ENCODE measurements at regions not wholly inside any gene's neighbourhood (a gene's known extent, or its start where the extent isn't known, plus 50 kb on each side); places are given as distances from the start of the nearest gene placed in this dataset.
"Not testable (repeated sequence)": the region's sequence is repeated elsewhere in the genome, so short reads cannot be mapped to it uniquely, and the experiment has no call there.

GRCh38 chr9:63333083-63333482, 1951.9 kb downstream of the FOXD4L5 start:
- H3K36me3 Mint-ChIP-seq (ENCODE audit: low read depth); H3K4me3 Mint-ChIP-seq; H3K4me1 Mint-ChIP-seq (ENCODE audit: low read depth); intact Hi-C loops (cut with micrococcal nuclease); H3K9me3 Mint-ChIP-seq; DNase-seq (ENCODE audit: low spot score); H3K27ac Mint-ChIP-seq; H3K27me3 Mint-ChIP-seq (ENCODE audit: insufficient read depth): not testable (repeated sequence)

- H3K27ac Mint-ChIP-seq; H3K36me3 Mint-ChIP-seq (ENCODE audit: low read depth); H3K4me3 Mint-ChIP-seq; H3K9me3 Mint-ChIP-seq; intact Hi-C loops (cut with micrococcal nuclease); H3K27me3 Mint-ChIP-seq (ENCODE audit: insufficient read depth); H3K4me1 Mint-ChIP-seq (ENCODE audit: low read depth); DNase-seq (ENCODE audit: low spot score): not testable (repeated sequence)
Measured at GRCh38 chr9:63328313-63328712, 1956.7 kb downstream of the FOXD4L5 start.

- H3K27ac Mint-ChIP-seq; H3K4me1 Mint-ChIP-seq (ENCODE audit: low read depth); H3K36me3 Mint-ChIP-seq (ENCODE audit: low read depth); H3K4me3 Mint-ChIP-seq; H3K9me3 Mint-ChIP-seq; H3K27me3 Mint-ChIP-seq (ENCODE audit: insufficient read depth); intact Hi-C loops (cut with micrococcal nuclease); DNase-seq (ENCODE audit: low spot score): not testable (repeated sequence)
Measured at GRCh38 chr9:63327211-63327610, 1957.8 kb downstream of the FOXD4L5 start.

- DNase-seq (ENCODE audit: low spot score); H3K36me3 Mint-ChIP-seq (ENCODE audit: low read depth); H3K27ac Mint-ChIP-seq; H3K9me3 Mint-ChIP-seq; intact Hi-C loops (cut with micrococcal nuclease); H3K27me3 Mint-ChIP-seq (ENCODE audit: insufficient read depth); H3K4me3 Mint-ChIP-seq; H3K4me1 Mint-ChIP-seq (ENCODE audit: low read depth): not testable (repeated sequence)
Measured at GRCh38 chr9:63326665-63327064, 1958.3 kb downstream of the FOXD4L5 start.

GRCh38 chr9:63325696-63326095, 1959.3 kb downstream of the FOXD4L5 start:
- H3K36me3 Mint-ChIP-seq (ENCODE audit: low read depth); DNase-seq (ENCODE audit: low spot score); H3K4me1 Mint-ChIP-seq (ENCODE audit: low read depth); H3K4me3 Mint-ChIP-seq; H3K27me3 Mint-ChIP-seq (ENCODE audit: insufficient read depth); H3K9me3 Mint-ChIP-seq; H3K27ac Mint-ChIP-seq; intact Hi-C loops (cut with micrococcal nuclease): not testable (repeated sequence)

- not testable (repeated sequence) for DNase-seq (ENCODE audit: low spot score); H3K4me3 Mint-ChIP-seq
Measured at GRCh38 chr9:63318093-63318492, 1966.9 kb downstream of the FOXD4L5 start.

GRCh38 chr9:63315387-63315786, 1969.6 kb downstream of the FOXD4L5 start:
- H3K9me3 Mint-ChIP-seq; H3K4me3 Mint-ChIP-seq; H3K36me3 Mint-ChIP-seq (ENCODE audit: low read depth); DNase-seq (ENCODE audit: low spot score); H3K27ac Mint-ChIP-seq; H3K27me3 Mint-ChIP-seq (ENCODE audit: insufficient read depth); intact Hi-C loops (cut with micrococcal nuclease); H3K4me1 Mint-ChIP-seq (ENCODE audit: low read depth): not testable (repeated sequence)

More at GRCh38 chr9:63318093-63318492, 1966.9 kb downstream of the FOXD4L5 start:
- intact Hi-C loops (cut with micrococcal nuclease); H3K36me3 Mint-ChIP-seq (ENCODE audit: low read depth); H3K4me1 Mint-ChIP-seq (ENCODE audit: low read depth); H3K27me3 Mint-ChIP-seq (ENCODE audit: insufficient read depth); H3K27ac Mint-ChIP-seq; H3K9me3 Mint-ChIP-seq: not testable (repeated sequence)

- H3K4me3 Mint-ChIP-seq; intact Hi-C loops (cut with micrococcal nuclease); DNase-seq (ENCODE audit: low spot score); H3K4me1 Mint-ChIP-seq (ENCODE audit: low read depth); H3K9me3 Mint-ChIP-seq; H3K27me3 Mint-ChIP-seq (ENCODE audit: insufficient read depth); H3K27ac Mint-ChIP-seq; H3K36me3 Mint-ChIP-seq (ENCODE audit: low read depth): not testable (repeated sequence)
Measured at GRCh38 chr9:63296848-63297247, 1988.2 kb downstream of the FOXD4L5 start.

GRCh38 chr9:63296366-63296765, 1988.6 kb downstream of the FOXD4L5 start:
- intact Hi-C loops (cut with micrococcal nuclease); H3K4me1 Mint-ChIP-seq (ENCODE audit: low read depth); H3K36me3 Mint-ChIP-seq (ENCODE audit: low read depth); H3K9me3 Mint-ChIP-seq; DNase-seq (ENCODE audit: low spot score); H3K27me3 Mint-ChIP-seq (ENCODE audit: insufficient read depth); H3K27ac Mint-ChIP-seq; H3K4me3 Mint-ChIP-seq: not testable (repeated sequence)

- DNase-seq (ENCODE audit: low spot score); H3K9me3 Mint-ChIP-seq; H3K27me3 Mint-ChIP-seq (ENCODE audit: insufficient read depth); H3K4me1 Mint-ChIP-seq (ENCODE audit: low read depth); H3K36me3 Mint-ChIP-seq (ENCODE audit: low read depth); H3K27ac Mint-ChIP-seq; intact Hi-C loops (cut with micrococcal nuclease); H3K4me3 Mint-ChIP-seq: not testable (repeated sequence)
Measured at GRCh38 chr9:63289971-63290370, 1995.0 kb downstream of the FOXD4L5 start.

All from activated T-helper 1 cell treated with anti-CD3 and anti-CD28 coated beads, Interleukin-12 subunit alpha, Interleukin-12 subunit beta, Interleukin-2, Interleukin-4 antibody, amounts not matched to agents 30 ng/mL and 10 ng/mL and 1 ng/mL, durations not matched to agents 14 hours and 24 hours and 36 hours (primary cell).